Neuronal stem cell (in vitro differentiated cells): ENCODE measurements at regions not wholly inside any gene's neighbourhood (a gene's known extent, or its start where the extent isn't known, plus 50 kb on each side); places are given as distances from the start of the nearest gene placed in this dataset.
A peak's percentile ranks its signal among the peaks of the same experiment; 100 is the strongest.

Experiments used
- DNase-seq: peaks from one replicate; pipeline ENCODE4 v3.0.0-alpha.2; 2013; ENCODE audit warnings: low spot score
- H2AFZ ChIP-seq: one replicate; pipeline ENCODE4 v1.6.1; 2013; ENCODE audit warnings: mild to moderate bottlenecking, low read length, inconsistent platforms
- H2AK5ac ChIP-seq: 2 replicates; pipeline ENCODE4 v1.6.1; 2013; ENCODE audit warnings: low read depth, mild to moderate bottlenecking, inconsistent platforms, low read length, moderate library complexity, mixed read lengths
- H2BK120ac ChIP-seq: 2 replicates; pipeline ENCODE4 v1.6.1; 2013; ENCODE audit warnings: low read depth, mild to moderate bottlenecking, inconsistent platforms, low read length, moderate library complexity, mixed read lengths
- H2BK12ac ChIP-seq: one replicate; pipeline ENCODE4 v1.6.1; 2013; ENCODE audit warnings: low read length, inconsistent platforms
- H2BK15ac ChIP-seq: 2 replicates; pipeline ENCODE4 v1.6.1; 2013; ENCODE audit warnings: mild to moderate bottlenecking, low read length, inconsistent platforms, mixed read lengths
- H2BK5ac ChIP-seq: one replicate; pipeline ENCODE4 v1.6.1; 2013; ENCODE audit warnings: inconsistent platforms, mild to moderate bottlenecking, low read length, moderate library complexity
- H3K14ac ChIP-seq: one replicate; pipeline ENCODE4 v1.6.1; 2013; ENCODE audit warnings: low read length, inconsistent platforms
- H3K18ac ChIP-seq: 2 replicates; pipeline ENCODE4 v1.6.1; 2013; ENCODE audit warnings: low read length, inconsistent platforms
- H3K23ac ChIP-seq: 2 replicates; pipeline ENCODE4 v1.6.1; 2013; ENCODE audit warnings: low read depth, mild to moderate bottlenecking, mixed read lengths, low read length, inconsistent platforms; ENCODE audit not compliant: poor library complexity
- H3K27ac ChIP-seq: replicated peaks from 3 replicates; pipeline ENCODE4 v1.5.1; 2013; ENCODE audit warnings: low read length, inconsistent platforms
- H3K27me3 ChIP-seq, 3 experiments: 2 replicates each; pipeline ENCODE4 v1.6.1; 2013; ENCODE audit warnings: low read length in 3 of 3, mild to moderate bottlenecking in 2 of 3, inconsistent platforms in 1 of 3, low read depth in 1 of 3, mixed read lengths in 1 of 3, moderate library complexity in 1 of 3; ENCODE audit not compliant: control insufficient read depth in 3 of 3, insufficient read depth in 3 of 3
- H3K36me3 ChIP-seq, 2 donors: replicated peaks in 1 of 2; 2 replicates each; pipeline ENCODE4 v1.6.1; 2013; ENCODE audit warnings: low read length in 2 of 2; ENCODE audit not compliant: control insufficient read depth in 2 of 2, insufficient read depth in 2 of 2
- H3K4ac ChIP-seq: 2 replicates; pipeline ENCODE4 v1.6.1; 2013; ENCODE audit warnings: inconsistent platforms, mild to moderate bottlenecking, low read length, moderate library complexity
- H3K4me1 ChIP-seq, 2 donors: 1 replicate in 1 of 2; 2 replicates in 1 of 2; pipeline ENCODE4 v1.6.1; 2013; ENCODE audit warnings: low read length in 2 of 2, low read depth in 1 of 2; ENCODE audit not compliant: control insufficient read depth in 2 of 2, insufficient read depth in 1 of 2
- H3K4me2 ChIP-seq: one replicate; pipeline ENCODE4 v1.6.1; 2013; ENCODE audit warnings: mild to moderate bottlenecking, low read length, inconsistent platforms; ENCODE audit not compliant: insufficient read depth, poor library complexity, severe bottlenecking
- H3K4me3 ChIP-seq, 2 donors: 2 replicates each; pipeline ENCODE4 v1.5.1; 2013; ENCODE audit warnings: low read length in 2 of 2, mild to moderate bottlenecking in 2 of 2, inconsistent platforms in 1 of 2, moderate library complexity in 1 of 2
- H3K79me1 ChIP-seq: one replicate; pipeline ENCODE4 v1.6.1; 2013; ENCODE audit warnings: low read depth, mild to moderate bottlenecking, inconsistent platforms, low read length, moderate library complexity
- H3K9ac ChIP-seq: one replicate; pipeline ENCODE4 v1.6.1; 2013; ENCODE audit warnings: mild to moderate bottlenecking, low read depth, low read length, inconsistent platforms; ENCODE audit not compliant: poor library complexity
- H3K9me3 ChIP-seq, 2 donors: replicated peaks in 1 of 2; 2 replicates each; pipeline versions ENCODE3 to v1.6.1; 2013; ENCODE audit warnings: low read length in 2 of 2, mild to moderate bottlenecking in 2 of 2, inconsistent platforms in 1 of 2, low read depth in 1 of 2, mixed read lengths in 1 of 2, moderate library complexity in 1 of 2; ENCODE audit not compliant: control insufficient read depth in 2 of 2, insufficient read depth in 1 of 2
- H4K8ac ChIP-seq: one replicate; pipeline ENCODE4 v1.6.1; 2013; ENCODE audit warnings: low read depth, mild to moderate bottlenecking, inconsistent platforms, low read length, moderate library complexity
- H4K91ac ChIP-seq: one replicate; pipeline ENCODE4 v1.6.1; 2013; ENCODE audit warnings: low read length, low read depth, mild to moderate bottlenecking, inconsistent platforms; ENCODE audit not compliant: poor library complexity
- WGBS, 2 donors: extraction: QIAGEN DNeasy Blood & Tissue Kit; methylation state at CpG; one replicate each; pipeline ENCODE4 v1.1.7; 2013; ENCODE audit warnings: missing lambda C conversion rate in 2 of 2, mixed read lengths in 1 of 2; ENCODE audit not compliant: insufficient read length in 2 of 2, insufficient replicate concordance in 1 of 2; ENCODE audit errors: extremely low coverage in 2 of 2; 5-methylcytosine and 5-hydroxymethylcytosine counted together

DNA sequence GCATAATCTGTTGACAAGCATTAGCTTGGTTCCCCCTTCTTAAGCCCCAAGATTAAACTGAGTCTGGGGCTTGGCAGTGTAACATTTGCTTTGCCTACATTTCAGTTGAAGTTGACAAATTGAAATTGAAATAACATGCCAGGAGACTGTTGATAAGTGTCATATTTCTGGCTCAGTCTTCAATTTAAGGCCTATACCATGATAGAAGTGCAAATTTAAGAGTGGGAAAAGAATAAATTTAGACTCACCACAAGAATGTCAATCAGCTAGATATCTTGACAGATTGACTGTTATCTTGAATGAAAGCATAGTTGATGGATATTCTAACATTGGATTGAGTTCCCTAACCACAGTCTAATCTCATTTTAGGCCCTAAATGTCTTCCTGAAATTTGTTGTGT, 117.6 kb downstream of the MAGEB17 start:
- Histone ChIP-seq H3K79me1 (no peaks in the 10 kb centered on the region), H3K23ac (no peak overlapping the region), H4K91ac (no peak overlapping the region), H3K9me3 (no peaks in the 10 kb centered on the region), H2BK5ac (no peak overlapping the region), H3K27me3 (peaks cover 0 to 5% (median 0%) of the 10 kb centered on the region in 3 experiments), H3K4me2 (no peak overlapping the region), H3K36me3 (no peaks in the 10 kb centered on the region), H3K9ac (no peak overlapping the region), H3K4me3 (no peak overlapping the region), H2AK5ac (no peak overlapping the region), H3K14ac (no peak overlapping the region), H2BK120ac (no peak overlapping the region), H3K18ac (no peak overlapping the region), H3K4me1 (no peaks in the 10 kb centered on the region), H3K27ac (no peak overlapping the region), H2BK12ac (no peak overlapping the region), H4K8ac (no peak overlapping the region), H2BK15ac (no peak overlapping the region), H3K4ac (no peak overlapping the region), H2AFZ (no peak overlapping the region)
- no peak for DNase-seq

- Histone ChIP-seq H3K4me2 (no peak overlapping the region), H4K91ac (no peak overlapping the region), H3K4ac (no peak overlapping the region), H2BK120ac (no peak overlapping the region), H3K18ac (no peak overlapping the region), H2BK5ac (no peak overlapping the region), H3K79me1 (no peaks in the 10 kb centered on the region), H3K27ac (no peak overlapping the region), H3K9me3 (no peaks in the 10 kb centered on the region), H4K8ac (no peak overlapping the region), H2BK12ac (no peak overlapping the region), H3K4me3 (no peak overlapping the region), H3K36me3 (no peaks in the 10 kb centered on the region), H2AK5ac (no peak overlapping the region), H3K14ac (no peak overlapping the region), H2AFZ (no peak overlapping the region), H3K27me3 (peaks cover 0 to 6% (median 0%) of the 10 kb centered on the region in 3 experiments), H2BK15ac (no peak overlapping the region), H3K4me1 (no peaks in the 10 kb centered on the region), H3K9ac (no peak overlapping the region), H3K23ac (no peak overlapping the region)
- WGBS, 2 donors, result no CpG with 5 or more reads among the region's 1 CpG
- no peak for DNase-seq
Observed at GRCh38 chrX:16290997-16291396, 123.7 kb downstream of the MAGEB17 start.

GRCh38 chrX:16300831-16301230, 133.6 kb downstream of the MAGEB17 start:
- DNase-seq, result no peak
- no peak overlapping the region for H2AK5ac ChIP-seq
- no peaks in the 10 kb centered on the region for H3K79me1 ChIP-seq
- no CpG with 5 or more reads among the region's 2 CpGs for WGBS, 2 donors
- H3K14ac ChIP-seq, result no peak overlapping the region
- H3K23ac ChIP-seq, result no peak overlapping the region
- no peak overlapping the region for H3K4me2 ChIP-seq
- H2BK12ac ChIP-seq, result no peak overlapping the region
- H3K36me3 ChIP-seq, result no peaks in the 10 kb centered on the region
- H3K18ac ChIP-seq, result no peak overlapping the region
- H4K8ac ChIP-seq, result no peak overlapping the region
- no peaks in the 10 kb centered on the region for H3K9me3 ChIP-seq
- peaks cover 0 to 8% (median 0%) of the 10 kb centered on the region in 3 experiments for H3K27me3 ChIP-seq
- H4K91ac ChIP-seq, result no peak overlapping the region
- H3K27ac ChIP-seq, result no peak overlapping the region
- no peak overlapping the region for H3K9ac ChIP-seq
- no peak overlapping the region for H2BK120ac ChIP-seq
- no peak overlapping the region for H3K4ac ChIP-seq
- H2AFZ ChIP-seq, result no peak overlapping the region
- no peak overlapping the region for H2BK5ac ChIP-seq
- no peak overlapping the region for H3K4me3 ChIP-seq
- no peaks in the 10 kb centered on the region for H3K4me1 ChIP-seq
- H2BK15ac ChIP-seq, result no peak overlapping the region

DNA sequence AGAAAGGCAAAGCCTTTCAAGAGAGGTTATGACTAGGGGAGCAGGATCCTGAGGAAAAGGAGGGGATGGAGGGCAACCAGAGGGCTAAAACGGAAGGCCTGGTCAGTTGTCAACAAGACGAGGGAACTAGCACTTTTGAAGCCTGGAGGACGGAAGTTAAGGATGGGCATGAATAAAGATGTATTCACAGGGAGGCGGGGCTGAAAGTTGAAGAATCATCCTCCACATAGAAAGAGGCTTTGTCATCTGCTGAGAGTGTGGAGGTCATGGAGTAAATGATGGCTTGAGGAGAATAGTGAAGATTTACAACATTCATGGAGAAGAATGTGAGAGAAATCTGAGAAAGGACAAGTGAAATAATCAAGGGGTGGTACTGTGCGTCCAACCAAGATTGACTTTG, 137.5 kb downstream of the MAGEB17 start:
- Histone ChIP-seq H2BK12ac (no peak overlapping the region), H4K91ac (no peak overlapping the region), H3K18ac (no peak overlapping the region), H3K4me2 (no peak overlapping the region), H3K14ac (no peak overlapping the region), H3K79me1 (no peaks in the 10 kb centered on the region), H3K36me3 (no peaks in the 10 kb centered on the region), H2BK15ac (no peak overlapping the region), H2AK5ac (no peak overlapping the region), H3K9me3 (no peaks in the 10 kb centered on the region), H3K23ac (no peak overlapping the region), H3K27me3 (peaks cover 0 to 3% (median 0%) of the 10 kb centered on the region in 3 experiments), H2BK5ac (no peak overlapping the region), H3K4me3 (no peak overlapping the region), H3K4ac (no peak overlapping the region), H3K27ac (no peak overlapping the region), H2BK120ac (no peak overlapping the region), H2AFZ (peak overlapping the region; percentile 20), H4K8ac (no peak overlapping the region), H3K9ac (no peak overlapping the region), H3K4me1 (peaks cover 0 to 4% of the 10 kb centered on the region in 2 donors)
- DNase-seq, result no peak
- WGBS, 2 donors, result no CpG with 5 or more reads among the region's 5 CpGs
